ENCODE measurements at regions not wholly inside any gene's neighbourhood (a gene's known extent, or its start where the extent isn't known, plus 50 kb on each side); places are given as distances from the start of the nearest gene placed in this dataset.
"Not testable (repeated sequence)": the region's sequence is repeated elsewhere in the genome, so short reads cannot be mapped to it uniquely, and the experiment has no call there.

DNA sequence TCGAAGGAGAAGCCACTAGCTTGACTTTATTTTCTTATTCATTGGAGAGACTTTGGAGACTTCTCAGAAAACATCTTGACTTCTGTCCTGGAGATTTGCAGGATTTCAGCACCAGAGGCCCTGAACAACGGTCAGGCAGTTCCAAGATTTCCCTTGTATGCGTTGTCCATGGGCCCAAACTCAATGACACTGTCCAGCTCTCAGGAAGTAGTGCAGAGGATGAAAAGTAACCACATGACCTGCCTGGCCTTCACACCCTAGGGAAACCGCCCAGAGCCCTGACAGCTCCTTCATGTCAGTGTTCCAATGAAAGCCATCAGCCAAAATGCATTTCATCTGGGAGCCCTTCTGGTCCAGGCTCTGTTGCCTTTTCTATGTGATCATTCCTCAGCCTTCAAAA, 214.1 kb downstream of the BLID start:
- Histone ChIP-seq H3K4me3 (ENCODE audit: control extremely low read depth in 1 of 5, extremely low read depth in 1 of 5, insufficient read depth in 1 of 5, low read depth in 2 of 5, low read length in 4 of 5) (no peak overlapping the region), H4K20me1 (ENCODE audit: control insufficient read depth, insufficient read depth, low read length, poor library complexity, severe bottlenecking) (no peaks in the 10 kb centered on the region), H3K9me3 (ENCODE audit: control extremely low read depth in 1 of 3, control insufficient read depth in 2 of 3, insufficient read depth in 1 of 3, low read length in 2 of 3) (no peaks in the 10 kb centered on the region), H3K4me2 (replicated peaks; ENCODE audit: low read depth, low read length, poor library complexity, severe bottlenecking) (no peak overlapping the region), H3K27me3 (replicated peaks in 1 of 4; ENCODE audit: control extremely low read depth in 1 of 4, control insufficient read depth in 3 of 4, insufficient read depth in 4 of 4, low read length in 3 of 4) (no peaks in the 10 kb centered on the region), H3K9ac (ENCODE audit: low read length) (no peak overlapping the region), H3K27ac (ENCODE audit: low read length in 2 of 2) (no peak overlapping the region), H3K4me1 (ENCODE audit: control insufficient read depth in 2 of 2, insufficient read depth in 2 of 2, low read length in 2 of 2) (peaks cover 5 to 12% of the 10 kb centered on the region in 2 donors), H3K79me2 (ENCODE audit: control insufficient read depth, insufficient read depth, low read length) (no peaks in the 10 kb centered on the region), H2AFZ (ENCODE audit: insufficient read depth, low read depth, low read length, poor library complexity, severe bottlenecking) (no peak overlapping the region), H3K36me3 (replicated peaks in 1 of 2; ENCODE audit: control extremely low read depth in 1 of 2, control insufficient read depth in 1 of 2, extremely low read depth in 1 of 2, insufficient read depth in 2 of 2, low read length in 1 of 2) (no peaks in the 10 kb centered on the region)
- DNase-seq (no peak), ATAC-seq (ENCODE audit: low read depth) (no peak)
- TF ChIP-seq EZH2 (IDR thresholded peaks at IDR 0.05; ENCODE audit: borderline replicate concordance, insufficient read depth, low read depth, low read length, poor library complexity, severe bottlenecking) (no peak), CTCF (IDR thresholded peaks at IDR 0.05) (no peak)
- intact Hi-C loops (cut with micrococcal nuclease): no loop called here
- 88% methylated on average over 3 of the region's 4 CpGs for WGBS (ENCODE audit: insufficient coverage)
- no peaks in the 10 kb centered on the region for H3K9me3 Mint-ChIP-seq (ENCODE audit: insufficient read depth)
- CTCF ChIA-PET: no interaction called here
- H3K4me3 Mint-ChIP-seq: no peak overlapping the region
- H3K27ac Mint-ChIP-seq: no peak overlapping the region
- peaks cover 19% of the 10 kb centered on the region for H3K4me1 Mint-ChIP-seq
- H3K27me3 Mint-ChIP-seq: peaks cover 7% of the 10 kb centered on the region
- POLR2A ChIA-PET: no interaction called here

DNA sequence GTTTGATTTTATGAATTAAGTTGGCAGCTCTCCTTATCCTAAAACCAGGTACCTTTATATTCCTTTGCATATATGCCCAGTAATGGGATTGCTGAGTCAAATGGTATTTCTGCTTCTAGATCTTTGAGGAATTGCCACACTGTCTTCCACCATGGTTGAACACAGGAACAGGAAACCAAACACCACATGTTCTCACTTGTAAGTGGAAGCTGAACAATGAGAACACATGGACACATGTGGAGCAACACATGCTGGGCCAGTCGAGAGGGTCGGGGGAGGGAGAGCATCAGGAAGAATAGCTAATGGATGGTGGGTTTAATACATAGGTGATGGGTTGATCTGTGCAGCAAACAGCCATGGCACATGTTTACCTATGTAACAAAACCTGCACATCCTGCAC, 214.6 kb downstream of the BLID start:
- H3K27ac ChIP-seq (ENCODE audit: low read length in 2 of 2); H3K9me3 Mint-ChIP-seq (ENCODE audit: insufficient read depth); DNase-seq; H3K4me3 ChIP-seq (ENCODE audit: control extremely low read depth in 1 of 5, extremely low read depth in 1 of 5, insufficient read depth in 1 of 5, low read depth in 2 of 5, low read length in 4 of 5); H3K27ac Mint-ChIP-seq; H3K4me3 Mint-ChIP-seq; H4K20me1 ChIP-seq (ENCODE audit: control insufficient read depth, insufficient read depth, low read length, poor library complexity, severe bottlenecking); H3K27me3 ChIP-seq (replicated peaks in 1 of 4; ENCODE audit: control extremely low read depth in 1 of 4, control insufficient read depth in 3 of 4, insufficient read depth in 4 of 4, low read length in 3 of 4); ATAC-seq (ENCODE audit: low read depth); intact Hi-C loops (cut with micrococcal nuclease); H3K27me3 Mint-ChIP-seq; H3K9me3 ChIP-seq (ENCODE audit: control extremely low read depth in 1 of 3, control insufficient read depth in 2 of 3, insufficient read depth in 1 of 3, low read length in 2 of 3); H3K4me2 ChIP-seq (replicated peaks; ENCODE audit: low read depth, low read length, poor library complexity, severe bottlenecking); H3K9ac ChIP-seq (ENCODE audit: low read length); H2AFZ ChIP-seq (ENCODE audit: insufficient read depth, low read depth, low read length, poor library complexity, severe bottlenecking); POLR2A ChIA-PET; CTCF ChIA-PET; H3K79me2 ChIP-seq (ENCODE audit: control insufficient read depth, insufficient read depth, low read length); H3K36me3 ChIP-seq (replicated peaks in 1 of 2; ENCODE audit: control extremely low read depth in 1 of 2, control insufficient read depth in 1 of 2, extremely low read depth in 1 of 2, insufficient read depth in 2 of 2, low read length in 1 of 2): not testable (repeated sequence)
- no CpG with 5 or more reads among the region's 2 CpGs for WGBS (ENCODE audit: insufficient coverage)
- H3K4me1 Mint-ChIP-seq: peaks cover 19% of the 10 kb centered on the region
- H3K4me1 ChIP-seq (ENCODE audit: control insufficient read depth in 2 of 2, insufficient read depth in 2 of 2, low read length in 2 of 2): peaks cover 5 to 12% of the 10 kb centered on the region in 2 donors
